Erythroblast (primary cell): ENCODE measurements at regions not wholly inside any gene's neighbourhood (a gene's known extent, or its start where the extent isn't known, plus 50 kb on each side); places are given as distances from the start of the nearest gene placed in this dataset.

ENCODE experiments used
- GATA1 ChIP-seq: IDR thresholded peaks from 2 replicates; pipeline ENCODE4 v1.6.1; 2011; ENCODE audit warnings: low read depth, mild to moderate bottlenecking, control low read depth, low read length, moderate library complexity
- POLR2A ChIP-seq: IDR thresholded peaks from 2 replicates; pipeline ENCODE4 v1.6.1; 2011; ENCODE audit warnings: mild to moderate bottlenecking, low read length

- TF ChIP-seq POLR2A (no peak), GATA1 (no peak)
Measured at GRCh38 chr1:22344329-22344630, 107.4 kb upstream of the ZBTB40 start.
